ENCODE measurements at regions not wholly inside any gene's neighbourhood (a gene's known extent, or its start where the extent isn't known, plus 50 kb on each side); places are given as distances from the start of the nearest gene placed in this dataset.

- TF ChIP-seq, protein P1, sequence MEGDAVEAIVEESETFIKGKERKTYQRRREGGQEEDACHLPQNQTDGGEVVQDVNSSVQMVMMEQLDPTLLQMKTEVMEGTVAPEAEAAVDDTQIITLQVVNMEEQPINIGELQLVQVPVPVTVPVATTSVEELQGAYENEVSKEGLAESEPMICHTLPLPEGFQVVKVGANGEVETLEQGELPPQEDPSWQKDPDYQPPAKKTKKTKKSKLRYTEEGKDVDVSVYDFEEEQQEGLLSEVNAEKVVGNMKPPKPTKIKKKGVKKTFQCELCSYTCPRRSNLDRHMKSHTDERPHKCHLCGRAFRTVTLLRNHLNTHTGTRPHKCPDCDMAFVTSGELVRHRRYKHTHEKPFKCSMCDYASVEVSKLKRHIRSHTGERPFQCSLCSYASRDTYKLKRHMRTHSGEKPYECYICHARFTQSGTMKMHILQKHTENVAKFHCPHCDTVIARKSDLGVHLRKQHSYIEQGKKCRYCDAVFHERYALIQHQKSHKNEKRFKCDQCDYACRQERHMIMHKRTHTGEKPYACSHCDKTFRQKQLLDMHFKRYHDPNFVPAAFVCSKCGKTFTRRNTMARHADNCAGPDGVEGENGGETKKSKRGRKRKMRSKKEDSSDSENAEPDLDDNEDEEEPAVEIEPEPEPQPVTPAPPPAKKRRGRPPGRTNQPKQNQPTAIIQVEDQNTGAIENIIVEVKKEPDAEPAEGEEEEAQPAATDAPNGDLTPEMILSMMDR (IDR thresholded peaks at IDR 0.05; ENCODE audit: insufficient read depth, low read length, poor library complexity, severe bottlenecking), result no peak
- Histone ChIP-seq H3K36me3 (ENCODE audit: control insufficient read depth, insufficient read depth, low read length) (no peaks in the 10 kb centered on the region), H3K4me3 (ENCODE audit: low read depth, low read length) (no peak overlapping the region), H3K27me3 (ENCODE audit: control insufficient read depth, insufficient read depth, low read length) (no peaks in the 10 kb centered on the region)
- no peak for DNase-seq (ENCODE audit: low read depth)
These were observed 873.6 kb downstream of the C12orf50 start for GRCh38 chr12:87155621-87156020.

DNA sequence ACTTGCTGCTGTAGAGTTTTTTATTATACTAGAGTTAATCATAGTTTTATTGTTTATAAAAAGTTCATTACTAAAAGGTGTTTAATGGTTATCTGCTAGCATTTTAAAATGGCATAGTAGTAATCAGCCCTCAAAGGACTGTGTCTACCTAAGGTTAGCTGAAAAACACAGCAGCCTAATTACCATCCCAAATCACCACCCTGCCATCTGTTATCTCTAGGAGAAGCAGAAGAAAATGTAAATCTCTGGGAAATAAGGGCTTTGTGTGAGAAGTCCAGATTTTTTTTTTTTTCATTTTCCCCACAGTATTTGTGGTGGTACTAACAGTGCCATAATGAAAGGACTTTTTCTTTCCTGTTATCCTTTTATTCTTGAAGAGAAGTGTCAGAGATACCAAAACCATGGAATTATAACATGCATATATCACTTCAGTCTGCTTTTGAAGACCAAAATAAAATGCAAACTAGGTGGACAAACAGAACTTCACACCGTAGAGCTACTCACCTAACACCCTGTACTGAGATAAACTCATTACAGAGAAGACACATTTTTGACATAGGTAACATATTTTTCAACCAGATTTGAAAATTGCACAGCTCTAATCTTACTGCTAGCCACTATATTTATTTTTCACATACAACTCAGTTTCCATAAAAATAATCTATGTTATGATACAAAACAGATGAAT, 876.2 kb downstream of the C12orf50 start:
- no peak overlapping the region for H3K4me3 ChIP-seq (ENCODE audit: low read depth, low read length)
- no peak for DNase-seq (ENCODE audit: low read depth)
- TF ChIP-seq, protein P1 (IDR thresholded peaks at IDR 0.05; ENCODE audit: insufficient read depth, low read length, poor library complexity, severe bottlenecking), result no peak
- H3K36me3 ChIP-seq (ENCODE audit: control insufficient read depth, insufficient read depth, low read length), result no peaks in the 10 kb centered on the region
- no peaks in the 10 kb centered on the region for H3K27me3 ChIP-seq (ENCODE audit: control insufficient read depth, insufficient read depth, low read length)

- H3K36me3 ChIP-seq (ENCODE audit: control insufficient read depth, insufficient read depth, low read length), result no peaks in the 10 kb centered on the region
- H3K4me3 ChIP-seq (ENCODE audit: low read depth, low read length), result no peak overlapping the region
- TF ChIP-seq, protein P1 (IDR thresholded peaks at IDR 0.05; ENCODE audit: insufficient read depth, low read length, poor library complexity, severe bottlenecking), result no peak
- H3K27me3 ChIP-seq (ENCODE audit: control insufficient read depth, insufficient read depth, low read length), result no peaks in the 10 kb centered on the region
- DNase-seq (ENCODE audit: low read depth), result no peak
These were observed 877.1 kb downstream of the C12orf50 start for GRCh38 chr12:87152075-87152474.

GRCh38 chr12:87150969-87151662, 878.1 kb downstream of the C12orf50 start:
- no peaks in the 10 kb centered on the region for H3K27me3 ChIP-seq (ENCODE audit: control insufficient read depth, insufficient read depth, low read length)
- H3K36me3 ChIP-seq (ENCODE audit: control insufficient read depth, insufficient read depth, low read length), result no peaks in the 10 kb centered on the region
- no peak for DNase-seq (ENCODE audit: low read depth)
- TF ChIP-seq, protein P1 (IDR thresholded peaks at IDR 0.05; ENCODE audit: insufficient read depth, low read length, poor library complexity, severe bottlenecking), result no peak
- H3K4me3 ChIP-seq (ENCODE audit: low read depth, low read length), result no peak overlapping the region

DNA sequence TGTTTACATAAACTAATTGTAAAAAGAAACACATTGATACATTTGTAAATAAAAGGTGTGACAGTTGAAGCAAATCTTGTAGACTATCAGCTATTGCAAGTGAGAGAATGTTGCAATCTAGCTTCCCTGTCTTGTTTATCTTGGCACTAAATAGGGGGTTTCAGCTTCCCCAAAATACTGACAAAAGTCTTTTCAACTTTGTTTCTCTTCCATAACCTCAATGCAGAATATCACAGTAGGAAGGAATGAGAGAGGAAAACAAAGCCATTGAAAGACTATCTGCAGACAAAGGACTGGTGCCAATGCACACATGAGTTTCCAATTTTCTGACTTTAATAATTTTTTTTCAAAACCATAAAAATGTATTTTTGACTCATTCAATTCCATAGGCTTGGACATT, 886.2 kb upstream of the MGAT4C start:
- H3K27me3 ChIP-seq (ENCODE audit: control insufficient read depth, insufficient read depth, low read length), result no peaks in the 10 kb centered on the region
- no peak for DNase-seq (ENCODE audit: low read depth)
- no peaks in the 10 kb centered on the region for H3K36me3 ChIP-seq (ENCODE audit: control insufficient read depth, insufficient read depth, low read length)
- TF ChIP-seq, protein P1 (IDR thresholded peaks at IDR 0.05; ENCODE audit: insufficient read depth, low read length, poor library complexity, severe bottlenecking), result no peak
- no peak overlapping the region for H3K4me3 ChIP-seq (ENCODE audit: low read depth, low read length)
